SK-N-SH (cell line): ENCODE measurements at regions not wholly inside any gene's neighbourhood (a gene's known extent, or its start where the extent isn't known, plus 50 kb on each side); places are given as distances from the start of the nearest gene placed in this dataset.

ENCODE experiments used
- GABPA ChIP-seq: IDR thresholded peaks from 2 replicates; pipeline ENCODE4 v1.4.0; 2012; ENCODE audit warnings: low read depth, mild to moderate bottlenecking
- MXI1 ChIP-seq: IDR thresholded peaks from 2 replicates; pipeline ENCODE4 v1.6.1; 2012; ENCODE audit warnings: mild to moderate bottlenecking, low read depth, low read length, improper control_type of control experiment
- POLR2AphosphoS5 ChIP-seq: IDR thresholded peaks from 2 replicates; pipeline ENCODE4 v1.6.1; 2012; ENCODE audit warnings: low read depth, low read length
- RAD21 ChIP-seq: IDR thresholded peaks from 2 replicates; pipeline ENCODE4 v1.6.1; 2012; ENCODE audit warnings: mild to moderate bottlenecking, low read length
- RXRA ChIP-seq: IDR thresholded peaks from 2 replicates; pipeline ENCODE4 v1.4.0; 2012; ENCODE audit warnings: low read depth, mild to moderate bottlenecking, borderline replicate concordance
- TAF1 ChIP-seq: IDR thresholded peaks from 2 replicates; pipeline ENCODE4 v1.6.1; 2012; ENCODE audit warnings: low read depth, mild to moderate bottlenecking, low read length, moderate library complexity, borderline replicate concordance
- TF ChIP-seq, protein P1 (sequence below): fragments of 200-600 bp; sonication (generic); IDR thresholded peaks from 2 replicates; pipeline ENCODE4 v1.6.1; 2017; ENCODE audit warnings: antibody characterized with exemption, mild to moderate bottlenecking, moderate library complexity
- TF ChIP-seq, protein P2 (sequence below): IDR thresholded peaks from 2 replicates; pipeline ENCODE4 v1.4.0; 2012; ENCODE audit warnings: low read depth, borderline replicate concordance
- TF ChIP-seq, protein P3 (sequence below): IDR thresholded peaks from 2 replicates; pipeline ENCODE4 v1.4.0; 2012; ENCODE audit warnings: low read depth, borderline replicate concordance

DNA sequence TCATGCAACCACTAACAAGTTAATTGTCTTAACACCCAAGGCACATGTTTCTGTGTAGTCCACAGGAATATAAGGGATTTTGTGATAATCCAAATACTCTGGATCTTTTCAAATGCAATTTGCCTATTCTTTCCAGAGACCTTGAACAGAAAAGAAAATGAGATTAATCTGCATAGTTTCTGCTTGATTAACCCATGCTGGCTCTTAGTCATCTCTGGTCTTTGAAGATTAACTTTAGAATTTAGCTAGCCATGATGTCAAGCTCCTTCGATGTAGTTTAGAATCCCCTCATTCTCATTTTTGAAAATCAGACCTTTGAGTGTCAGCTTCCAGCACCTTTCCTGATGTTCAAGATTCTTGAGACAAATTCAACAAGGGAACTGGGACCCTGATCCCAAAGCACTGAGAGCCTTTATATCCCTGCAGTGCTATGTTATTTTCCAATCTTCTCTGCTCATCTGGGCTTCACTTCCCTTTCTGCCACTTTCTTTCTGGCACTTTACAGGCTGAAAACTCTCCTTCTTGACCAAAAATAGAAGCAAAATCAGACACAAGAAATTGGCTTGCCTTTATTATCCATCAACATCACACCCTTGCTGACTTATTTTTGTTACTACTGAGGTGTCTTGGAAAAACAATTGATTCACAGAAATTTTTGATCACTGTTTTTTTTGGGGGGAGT, 155.5 kb downstream of the PALM2AKAP2 start:
- TF ChIP-seq, protein P1, sequence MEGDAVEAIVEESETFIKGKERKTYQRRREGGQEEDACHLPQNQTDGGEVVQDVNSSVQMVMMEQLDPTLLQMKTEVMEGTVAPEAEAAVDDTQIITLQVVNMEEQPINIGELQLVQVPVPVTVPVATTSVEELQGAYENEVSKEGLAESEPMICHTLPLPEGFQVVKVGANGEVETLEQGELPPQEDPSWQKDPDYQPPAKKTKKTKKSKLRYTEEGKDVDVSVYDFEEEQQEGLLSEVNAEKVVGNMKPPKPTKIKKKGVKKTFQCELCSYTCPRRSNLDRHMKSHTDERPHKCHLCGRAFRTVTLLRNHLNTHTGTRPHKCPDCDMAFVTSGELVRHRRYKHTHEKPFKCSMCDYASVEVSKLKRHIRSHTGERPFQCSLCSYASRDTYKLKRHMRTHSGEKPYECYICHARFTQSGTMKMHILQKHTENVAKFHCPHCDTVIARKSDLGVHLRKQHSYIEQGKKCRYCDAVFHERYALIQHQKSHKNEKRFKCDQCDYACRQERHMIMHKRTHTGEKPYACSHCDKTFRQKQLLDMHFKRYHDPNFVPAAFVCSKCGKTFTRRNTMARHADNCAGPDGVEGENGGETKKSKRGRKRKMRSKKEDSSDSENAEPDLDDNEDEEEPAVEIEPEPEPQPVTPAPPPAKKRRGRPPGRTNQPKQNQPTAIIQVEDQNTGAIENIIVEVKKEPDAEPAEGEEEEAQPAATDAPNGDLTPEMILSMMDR = no peak
- TF ChIP-seq, protein P2, sequence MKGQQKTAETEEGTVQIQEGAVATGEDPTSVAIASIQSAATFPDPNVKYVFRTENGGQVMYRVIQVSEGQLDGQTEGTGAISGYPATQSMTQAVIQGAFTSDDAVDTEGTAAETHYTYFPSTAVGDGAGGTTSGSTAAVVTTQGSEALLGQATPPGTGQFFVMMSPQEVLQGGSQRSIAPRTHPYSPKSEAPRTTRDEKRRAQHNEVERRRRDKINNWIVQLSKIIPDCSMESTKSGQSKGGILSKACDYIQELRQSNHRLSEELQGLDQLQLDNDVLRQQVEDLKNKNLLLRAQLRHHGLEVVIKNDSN = no peak
- TF ChIP-seq, protein P3, sequence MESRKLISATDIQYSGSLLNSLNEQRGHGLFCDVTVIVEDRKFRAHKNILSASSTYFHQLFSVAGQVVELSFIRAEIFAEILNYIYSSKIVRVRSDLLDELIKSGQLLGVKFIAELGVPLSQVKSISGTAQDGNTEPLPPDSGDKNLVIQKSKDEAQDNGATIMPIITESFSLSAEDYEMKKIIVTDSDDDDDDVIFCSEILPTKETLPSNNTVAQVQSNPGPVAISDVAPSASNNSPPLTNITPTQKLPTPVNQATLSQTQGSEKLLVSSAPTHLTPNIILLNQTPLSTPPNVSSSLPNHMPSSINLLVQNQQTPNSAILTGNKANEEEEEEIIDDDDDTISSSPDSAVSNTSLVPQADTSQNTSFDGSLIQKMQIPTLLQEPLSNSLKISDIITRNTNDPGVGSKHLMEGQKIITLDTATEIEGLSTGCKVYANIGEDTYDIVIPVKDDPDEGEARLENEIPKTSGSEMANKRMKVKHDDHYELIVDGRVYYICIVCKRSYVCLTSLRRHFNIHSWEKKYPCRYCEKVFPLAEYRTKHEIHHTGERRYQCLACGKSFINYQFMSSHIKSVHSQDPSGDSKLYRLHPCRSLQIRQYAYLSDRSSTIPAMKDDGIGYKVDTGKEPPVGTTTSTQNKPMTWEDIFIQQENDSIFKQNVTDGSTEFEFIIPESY = no peak
- TF ChIP-seq RAD21 (no peak), GABPA (no peak), POLR2AphosphoS5 (no peak), RXRA (no peak), MXI1 (no peak), TAF1 (no peak)
